Activated CD4-positive, alpha-beta T cell treated with anti-CD3 and anti-CD28 coated beads for 24 hours (primary cell): ENCODE measurements at regions not wholly inside any gene's neighbourhood (a gene's known extent, or its start where the extent isn't known, plus 50 kb on each side); places are given as distances from the start of the nearest gene placed in this dataset.
"Not testable (repeated sequence)": the region's sequence is repeated elsewhere in the genome, so short reads cannot be mapped to it uniquely, and the experiment has no call there.

ENCODE experiments used
- DNase-seq, 2 donors: peaks; one replicate each; pipeline ENCODE4 v3.0.0-alpha.2; 2020; ENCODE audit warnings: low read depth in 2 of 2

- no peak for DNase-seq
Observed at GRCh38 chr16:22653876-22654275, 143.2 kb downstream of the NPIPB5 start.

- not testable (repeated sequence) for DNase-seq
Observed at GRCh38 chr16:22656573-22656972, 145.9 kb downstream of the NPIPB5 start.

GRCh38 chr16:22659933-22660332, 149.2 kb downstream of the NPIPB5 start:
- no peak for DNase-seq

- DNase-seq: no peak
Observed at GRCh38 chr16:22660441-22661160, 149.9 kb downstream of the NPIPB5 start.

- no peak for DNase-seq
Observed at GRCh38 chr16:22661161-22661647, 150.5 kb downstream of the NPIPB5 start.

- not testable (repeated sequence) for DNase-seq
Observed at GRCh38 chr16:22662958-22663357, 151.0 kb upstream of the HS3ST2 start.

GRCh38 chr16:22663389-22664064, 150.4 kb upstream of the HS3ST2 start:
- no peak for DNase-seq

- no peak for DNase-seq
Observed at GRCh38 chr16:22664132-22664531, 149.8 kb upstream of the HS3ST2 start.

- no peak for DNase-seq
Observed at GRCh38 chr16:22664561-22664997, 149.4 kb upstream of the HS3ST2 start.

- no peak for DNase-seq
Observed at GRCh38 chr16:22665048-22665797, 148.7 kb upstream of the HS3ST2 start.

- DNase-seq: no peak
Observed at GRCh38 chr16:22665803-22666202, 148.2 kb upstream of the HS3ST2 start.

- DNase-seq: no peak
Observed at GRCh38 chr16:22668318-22668717, 145.6 kb upstream of the HS3ST2 start.

GRCh38 chr16:22670044-22670536, 143.9 kb upstream of the HS3ST2 start:
- no peak for DNase-seq

- DNase-seq: peak in 1 of 2 donors; percentile 10
Observed at GRCh38 chr16:22670551-22671041, 143.4 kb upstream of the HS3ST2 start.

- DNase-seq: no peak
Observed at GRCh38 chr16:22671301-22672076, 142.5 kb upstream of the HS3ST2 start.

- DNase-seq: no peak
Observed at GRCh38 chr16:22672830-22673210, 141.1 kb upstream of the HS3ST2 start.

- no peak for DNase-seq
Observed at GRCh38 chr16:22673421-22673831, 140.5 kb upstream of the HS3ST2 start.

GRCh38 chr16:22674832-22675191, 139.2 kb upstream of the HS3ST2 start:
- DNase-seq: no peak

- no peak for DNase-seq
Observed at GRCh38 chr16:22675745-22676540, 138.0 kb upstream of the HS3ST2 start.

GRCh38 chr16:22677024-22677830, 136.7 kb upstream of the HS3ST2 start:
- DNase-seq: no peak
